ENCODE measurements at regions not wholly inside any gene's neighbourhood (a gene's known extent, or its start where the extent isn't known, plus 50 kb on each side); places are given as distances from the start of the nearest gene placed in this dataset.

DNA sequence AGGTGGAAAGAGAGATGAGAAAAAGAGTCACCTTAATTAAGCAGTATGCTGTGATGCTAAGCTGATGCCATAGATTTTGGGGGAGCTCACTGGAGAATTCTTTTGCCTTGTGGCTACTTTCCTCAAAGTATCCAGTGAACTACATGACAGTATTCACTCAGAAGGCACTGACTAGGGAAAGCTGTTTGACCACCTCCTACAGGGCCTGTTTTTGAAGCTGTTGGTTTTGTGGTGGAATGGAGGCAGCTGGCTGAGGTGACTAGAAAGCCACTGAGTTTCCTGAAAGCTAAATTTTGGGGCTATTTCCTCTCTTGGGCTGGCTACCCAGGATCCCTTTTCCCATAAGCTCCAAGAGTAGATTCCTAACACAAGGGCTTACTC lies 124.8 kb upstream of the EOLA2 start:
- TF ChIP-seq, protein P1, sequence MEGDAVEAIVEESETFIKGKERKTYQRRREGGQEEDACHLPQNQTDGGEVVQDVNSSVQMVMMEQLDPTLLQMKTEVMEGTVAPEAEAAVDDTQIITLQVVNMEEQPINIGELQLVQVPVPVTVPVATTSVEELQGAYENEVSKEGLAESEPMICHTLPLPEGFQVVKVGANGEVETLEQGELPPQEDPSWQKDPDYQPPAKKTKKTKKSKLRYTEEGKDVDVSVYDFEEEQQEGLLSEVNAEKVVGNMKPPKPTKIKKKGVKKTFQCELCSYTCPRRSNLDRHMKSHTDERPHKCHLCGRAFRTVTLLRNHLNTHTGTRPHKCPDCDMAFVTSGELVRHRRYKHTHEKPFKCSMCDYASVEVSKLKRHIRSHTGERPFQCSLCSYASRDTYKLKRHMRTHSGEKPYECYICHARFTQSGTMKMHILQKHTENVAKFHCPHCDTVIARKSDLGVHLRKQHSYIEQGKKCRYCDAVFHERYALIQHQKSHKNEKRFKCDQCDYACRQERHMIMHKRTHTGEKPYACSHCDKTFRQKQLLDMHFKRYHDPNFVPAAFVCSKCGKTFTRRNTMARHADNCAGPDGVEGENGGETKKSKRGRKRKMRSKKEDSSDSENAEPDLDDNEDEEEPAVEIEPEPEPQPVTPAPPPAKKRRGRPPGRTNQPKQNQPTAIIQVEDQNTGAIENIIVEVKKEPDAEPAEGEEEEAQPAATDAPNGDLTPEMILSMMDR (IDR thresholded peaks at IDR 0.05; ENCODE audit: control insufficient read depth, extremely low read depth, insufficient read depth) = no peak
- DNase-seq (ENCODE audit: low read depth) = no peak
- H3K4me3 ChIP-seq (ENCODE audit: low read depth, low read length) = no peak overlapping the region

DNA sequence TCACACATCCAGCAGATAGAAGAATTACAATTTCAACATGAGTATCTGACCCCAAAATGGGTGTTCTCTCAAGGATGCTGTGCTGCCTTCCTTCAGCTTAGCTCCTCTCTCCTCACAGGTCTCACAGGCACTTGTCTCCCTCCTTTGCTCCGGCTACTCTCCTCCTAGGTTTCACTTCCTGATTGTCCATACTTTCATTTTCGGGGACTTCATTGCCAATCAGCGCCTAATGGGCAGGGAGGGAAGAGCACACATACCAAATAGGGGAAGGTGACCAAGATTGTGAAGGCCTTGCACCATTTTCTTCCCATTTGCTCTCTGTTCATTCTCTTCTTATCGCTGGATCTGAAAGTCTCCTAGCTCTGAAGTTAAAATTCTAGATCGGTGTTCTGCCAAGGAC lies 125.4 kb upstream of the EOLA2 start:
- TF ChIP-seq, protein P1 (IDR thresholded peaks at IDR 0.05; ENCODE audit: control insufficient read depth, extremely low read depth, insufficient read depth) = no peak
- DNase-seq (ENCODE audit: low read depth) = no peak
- no peak overlapping the region for H3K4me3 ChIP-seq (ENCODE audit: low read depth, low read length)

DNA sequence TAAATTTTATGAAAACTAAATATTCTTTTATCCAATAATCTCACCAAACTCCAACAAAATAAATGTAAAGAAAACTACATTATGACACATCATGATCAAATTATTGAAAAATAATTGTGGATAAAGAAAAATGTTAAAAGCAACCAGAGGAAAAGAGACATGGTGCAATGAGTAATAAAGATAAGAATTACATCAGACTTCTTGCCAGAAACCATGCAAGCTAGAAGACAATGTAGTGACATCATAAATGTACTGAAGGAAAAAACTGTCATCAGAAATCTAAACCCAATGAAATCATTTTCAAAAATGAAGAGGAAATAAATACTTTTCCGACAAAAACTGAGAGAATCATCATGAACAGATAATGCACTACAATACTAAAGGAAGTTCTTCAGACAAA lies 135.9 kb upstream of the EOLA2 start:
- TF ChIP-seq, protein P1 (IDR thresholded peaks at IDR 0.05; ENCODE audit: control insufficient read depth, extremely low read depth, insufficient read depth) = no peak
- DNase-seq (ENCODE audit: low read depth) = no peak
- H3K4me3 ChIP-seq (ENCODE audit: low read depth, low read length) = no peak overlapping the region

DNA sequence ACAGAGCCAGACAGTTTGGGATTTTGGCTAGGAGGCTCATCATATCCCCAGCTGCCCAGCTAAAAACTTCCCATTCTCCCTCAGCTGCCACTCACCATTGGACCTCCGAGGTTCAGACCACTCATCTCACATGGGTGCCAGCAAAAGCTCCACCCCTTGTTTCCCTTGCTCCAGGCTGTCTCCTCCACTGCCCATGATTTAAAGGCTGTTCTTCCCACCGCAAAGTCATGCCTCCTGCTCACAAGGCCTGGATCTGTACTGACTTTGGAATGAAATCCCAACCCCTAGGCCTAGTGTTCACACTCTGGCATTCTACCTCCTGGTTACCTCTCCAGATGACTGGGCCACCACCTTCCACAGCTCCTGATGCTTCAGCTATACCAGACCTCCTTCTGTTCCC lies 142.2 kb upstream of the EOLA2 start:
- TF ChIP-seq, protein P1 (IDR thresholded peaks at IDR 0.05; ENCODE audit: control insufficient read depth, extremely low read depth, insufficient read depth) = no peak
- no peak overlapping the region for H3K4me3 ChIP-seq (ENCODE audit: low read depth, low read length)
- DNase-seq (ENCODE audit: low read depth) = no peak

DNA sequence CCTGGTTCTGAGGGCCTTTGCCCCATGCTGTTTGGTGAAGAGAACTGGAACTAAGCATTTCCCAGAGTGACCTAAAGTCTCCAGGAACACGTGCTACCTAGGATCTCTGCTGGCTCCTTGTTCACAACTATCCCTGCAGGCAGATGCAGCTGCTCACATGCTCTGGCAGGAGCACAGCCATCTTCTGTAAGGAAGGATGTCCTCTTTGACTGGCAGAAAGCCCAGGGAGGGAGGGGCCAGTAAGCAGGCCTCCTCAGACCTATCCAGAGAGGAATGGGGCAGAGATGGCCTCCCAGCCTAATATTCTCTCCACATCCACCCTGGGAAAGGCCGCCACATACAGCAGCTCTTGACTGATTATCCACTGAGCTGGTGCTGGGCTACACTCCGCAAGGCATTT lies 142.8 kb upstream of the EOLA2 start:
- TF ChIP-seq, protein P1 (IDR thresholded peaks at IDR 0.05; ENCODE audit: control insufficient read depth, extremely low read depth, insufficient read depth) = no peak
- DNase-seq (ENCODE audit: low read depth) = no peak
- H3K4me3 ChIP-seq (ENCODE audit: low read depth, low read length) = no peak overlapping the region

DNA sequence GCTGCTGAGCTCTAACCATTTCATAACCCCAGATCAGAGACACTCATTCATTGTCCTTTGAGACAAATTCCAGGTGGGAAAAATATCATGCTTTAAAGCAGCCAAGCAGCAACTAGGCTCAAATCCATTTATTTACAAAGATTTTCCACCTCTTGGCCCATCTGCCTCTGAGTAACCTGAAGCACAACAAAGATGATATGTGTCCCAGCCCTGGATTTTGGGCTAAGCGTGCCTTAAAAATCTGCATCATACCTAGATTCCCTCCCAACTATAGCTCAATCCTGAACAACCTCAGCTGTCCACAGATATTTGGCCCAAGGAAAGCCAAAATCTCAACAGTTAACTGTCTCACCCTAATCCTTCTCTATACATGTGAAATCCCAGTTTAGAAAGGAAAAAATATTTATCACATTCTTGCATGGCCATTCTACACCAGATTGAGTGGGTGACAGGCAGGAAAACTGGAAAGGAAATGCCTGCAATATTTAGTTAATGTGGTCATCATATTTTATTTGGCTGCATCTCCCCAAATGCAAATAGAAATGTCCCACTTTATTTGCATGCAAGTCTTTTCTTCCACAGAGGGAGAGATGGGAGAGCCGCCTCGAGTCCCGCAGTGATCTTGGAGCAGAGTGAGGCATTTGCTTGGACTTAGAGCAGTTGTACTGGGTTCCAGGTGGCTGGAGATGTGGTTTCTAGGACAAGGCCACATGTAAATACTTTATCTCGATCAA lies 146.4 kb upstream of the EOLA2 start:
- peak; percentile 85 for DNase-seq (ENCODE audit: low read depth)

More for the DNA sequence above, 146.4 kb upstream of the EOLA2 start:
- no peak overlapping the region for H3K4me3 ChIP-seq (ENCODE audit: low read depth, low read length)
- TF ChIP-seq, protein P1 (IDR thresholded peaks at IDR 0.05; ENCODE audit: control insufficient read depth, extremely low read depth, insufficient read depth) = no peak

Data from LNCaP clone FGC (cell line).